NCI-H345 (cell line): ENCODE measurements at regions not wholly inside any gene's neighbourhood (a gene's known extent, or its start where the extent isn't known, plus 50 kb on each side); places are given as distances from the start of the nearest gene placed in this dataset.
"Not testable (repeated sequence)": the region's sequence is repeated elsewhere in the genome, so short reads cannot be mapped to it uniquely, and the experiment has no call there.

Experiments
- DNase-seq: peaks from one replicate; lab custom pipeline; 2025; lab: John Stamatoyannopoulos, UW

- DNase-seq: no peak
These were observed 55.5 kb upstream of the PIK3C3 start for GRCh38 chr18:41899535-41899934.

GRCh38 chr18:41893432-41893831, 61.6 kb upstream of the PIK3C3 start:
- no peak for DNase-seq

- DNase-seq: no peak
These were observed 67.9 kb upstream of the PIK3C3 start for GRCh38 chr18:41887100-41887499.

GRCh38 chr18:41886126-41886807, 68.8 kb upstream of the PIK3C3 start:
- no peak for DNase-seq

GRCh38 chr18:41881285-41881684, 73.7 kb upstream of the PIK3C3 start:
- DNase-seq: no peak

GRCh38 chr18:41879256-41879655, 75.8 kb upstream of the PIK3C3 start:
- no peak for DNase-seq

GRCh38 chr18:41875094-41875780, 79.8 kb upstream of the PIK3C3 start:
- DNase-seq: no peak

- no peak for DNase-seq
These were observed 81.3 kb upstream of the PIK3C3 start for GRCh38 chr18:41873730-41874129.

- DNase-seq: no peak
These were observed 82.8 kb upstream of the PIK3C3 start for GRCh38 chr18:41872206-41872605.

GRCh38 chr18:41871229-41872000, 83.6 kb upstream of the PIK3C3 start:
- no peak for DNase-seq

- no peak for DNase-seq
These were observed 84.2 kb upstream of the PIK3C3 start for GRCh38 chr18:41870817-41871216.

GRCh38 chr18:41870191-41870590, 84.8 kb upstream of the PIK3C3 start:
- no peak for DNase-seq

- DNase-seq: not testable (repeated sequence)
These were observed 89.2 kb upstream of the PIK3C3 start for GRCh38 chr18:41865796-41866195.

- DNase-seq: no peak
These were observed 90.8 kb upstream of the PIK3C3 start for GRCh38 chr18:41864216-41864615.

GRCh38 chr18:41862921-41863320, 92.1 kb upstream of the PIK3C3 start:
- no peak for DNase-seq

GRCh38 chr18:41860987-41861386, 94.0 kb upstream of the PIK3C3 start:
- DNase-seq: no peak

- no peak for DNase-seq
These were observed 96.1 kb upstream of the PIK3C3 start for GRCh38 chr18:41858761-41859555.

- DNase-seq: no peak
These were observed 101.8 kb upstream of the PIK3C3 start for GRCh38 chr18:41853280-41853679.

GRCh38 chr18:41850781-41851180, 104.3 kb upstream of the PIK3C3 start:
- DNase-seq: no peak

GRCh38 chr18:41849632-41850031, 105.4 kb upstream of the PIK3C3 start:
- DNase-seq: no peak

- no peak for DNase-seq
These were observed 109.5 kb upstream of the PIK3C3 start for GRCh38 chr18:41845563-41845962.

GRCh38 chr18:41842886-41843285, 112.1 kb upstream of the PIK3C3 start:
- DNase-seq: no peak
